ENCODE measurements at regions not wholly inside any gene's neighbourhood (a gene's known extent, or its start where the extent isn't known, plus 50 kb on each side); places are given as distances from the start of the nearest gene placed in this dataset.

GRCh38 chr16:13573903-13574302, 346.1 kb upstream of the ERCC4 start:
- Mint-ChIP-seq H3K4me1 (ENCODE audit: low read depth) (no peaks in the 10 kb centered on the region), H3K9me3 (no peaks in the 10 kb centered on the region), H3K27me3 (ENCODE audit: low read depth) (no peaks in the 10 kb centered on the region), H3K36me3 (ENCODE audit: low read depth) (no peaks in the 10 kb centered on the region), H3K4me3 (no peak overlapping the region), H3K27ac (no peak overlapping the region)
- DNase-seq, result no peak
- intact Hi-C loops (cut with micrococcal nuclease), result no loop called here
- CTCF ChIA-PET, result no interaction called here

- Mint-ChIP-seq H3K4me1 (ENCODE audit: low read depth) (no peaks in the 10 kb centered on the region), H3K9me3 (no peaks in the 10 kb centered on the region), H3K27me3 (ENCODE audit: low read depth) (no peaks in the 10 kb centered on the region), H3K36me3 (ENCODE audit: low read depth) (no peaks in the 10 kb centered on the region), H3K27ac (no peak overlapping the region), H3K4me3 (no peak overlapping the region)
- CTCF ChIA-PET, result no interaction called here
- intact Hi-C loops (cut with micrococcal nuclease), result no loop called here
- no peak for DNase-seq
Observed at GRCh38 chr16:13586051-13586450, 333.9 kb upstream of the ERCC4 start.

- Mint-ChIP-seq H3K4me1 (ENCODE audit: low read depth) (no peaks in the 10 kb centered on the region), H3K36me3 (ENCODE audit: low read depth) (no peaks in the 10 kb centered on the region), H3K4me3 (no peak overlapping the region), H3K9me3 (no peaks in the 10 kb centered on the region), H3K27me3 (ENCODE audit: low read depth) (no peaks in the 10 kb centered on the region), H3K27ac (no peak overlapping the region)
- intact Hi-C loops (cut with micrococcal nuclease), result no loop called here
- no peak for DNase-seq
- CTCF ChIA-PET, result no interaction called here
Observed at GRCh38 chr16:13587181-13587580, 332.8 kb upstream of the ERCC4 start.

GRCh38 chr16:13594823-13595222, 325.1 kb upstream of the ERCC4 start:
- Mint-ChIP-seq H3K27ac (no peak overlapping the region), H3K36me3 (ENCODE audit: low read depth) (no peaks in the 10 kb centered on the region), H3K27me3 (ENCODE audit: low read depth) (no peaks in the 10 kb centered on the region), H3K4me1 (ENCODE audit: low read depth) (no peaks in the 10 kb centered on the region), H3K9me3 (no peaks in the 10 kb centered on the region), H3K4me3 (no peak overlapping the region)
- DNase-seq, result no peak
- CTCF ChIA-PET, result no interaction called here
- intact Hi-C loops (cut with micrococcal nuclease), result no loop called here

GRCh38 chr16:13606804-13607203, 313.1 kb upstream of the ERCC4 start:
- Mint-ChIP-seq H3K9me3 (no peaks in the 10 kb centered on the region), H3K4me1 (ENCODE audit: low read depth) (no peaks in the 10 kb centered on the region), H3K36me3 (ENCODE audit: low read depth) (no peaks in the 10 kb centered on the region), H3K27me3 (ENCODE audit: low read depth) (no peaks in the 10 kb centered on the region), H3K27ac (no peak overlapping the region), H3K4me3 (no peak overlapping the region)
- CTCF ChIA-PET, result no interaction called here
- DNase-seq, result no peak
- intact Hi-C loops (cut with micrococcal nuclease), result no loop called here

GRCh38 chr16:13607289-13607688, 312.7 kb upstream of the ERCC4 start:
- Mint-ChIP-seq H3K9me3 (no peaks in the 10 kb centered on the region), H3K27me3 (ENCODE audit: low read depth) (no peaks in the 10 kb centered on the region)

GRCh38 chr16:13611596-13611995, 308.4 kb upstream of the ERCC4 start:
- Mint-ChIP-seq H3K4me1 (ENCODE audit: low read depth) (no peaks in the 10 kb centered on the region), H3K27ac (no peak overlapping the region), H3K27me3 (ENCODE audit: low read depth) (peaks cover 5% of the 10 kb centered on the region), H3K36me3 (ENCODE audit: low read depth) (no peaks in the 10 kb centered on the region), H3K9me3 (peaks cover 3% of the 10 kb centered on the region), H3K4me3 (no peak overlapping the region)
- CTCF ChIA-PET, result no interaction called here
- intact Hi-C loops (cut with micrococcal nuclease), result no loop called here
- DNase-seq, result no peak

More at GRCh38 chr16:13607289-13607688, 312.7 kb upstream of the ERCC4 start:
- Mint-ChIP-seq H3K4me3 (no peak overlapping the region), H3K4me1 (ENCODE audit: low read depth) (no peaks in the 10 kb centered on the region), H3K27ac (no peak overlapping the region), H3K36me3 (ENCODE audit: low read depth) (no peaks in the 10 kb centered on the region)
- intact Hi-C loops (cut with micrococcal nuclease), result no loop called here
- no peak for DNase-seq
- CTCF ChIA-PET, result no interaction called here

GRCh38 chr16:13612623-13613022, 307.3 kb upstream of the ERCC4 start:
- intact Hi-C loops (cut with micrococcal nuclease), result no loop called here
- Mint-ChIP-seq H3K27me3 (ENCODE audit: low read depth) (peaks cover 5% of the 10 kb centered on the region), H3K4me3 (no peak overlapping the region), H3K27ac (no peak overlapping the region), H3K9me3 (peaks cover 3% of the 10 kb centered on the region), H3K36me3 (ENCODE audit: low read depth) (no peaks in the 10 kb centered on the region), H3K4me1 (ENCODE audit: low read depth) (no peaks in the 10 kb centered on the region)
- CTCF ChIA-PET, result no interaction called here
- no peak for DNase-seq

GRCh38 chr16:13613165-13613564, 306.8 kb upstream of the ERCC4 start:
- Mint-ChIP-seq H3K27me3 (ENCODE audit: low read depth) (peaks cover 5% of the 10 kb centered on the region), H3K27ac (no peak overlapping the region)

GRCh38 chr16:13621639-13622038, 298.3 kb upstream of the ERCC4 start:
- H3K27ac Mint-ChIP-seq, result no peak overlapping the region
- H3K4me3 Mint-ChIP-seq, result no peak overlapping the region
- intact Hi-C loops (cut with micrococcal nuclease), result no loop called here
- H3K4me1 Mint-ChIP-seq (ENCODE audit: low read depth), result no peaks in the 10 kb centered on the region
- no peaks in the 10 kb centered on the region for H3K36me3 Mint-ChIP-seq (ENCODE audit: low read depth)
- no peaks in the 10 kb centered on the region for H3K9me3 Mint-ChIP-seq
- no peak for DNase-seq
- CTCF ChIA-PET, result no interaction called here
- H3K27me3 Mint-ChIP-seq (ENCODE audit: low read depth), result peaks cover 6% of the 10 kb centered on the region

More at GRCh38 chr16:13613165-13613564, 306.8 kb upstream of the ERCC4 start:
- H3K4me1 Mint-ChIP-seq (ENCODE audit: low read depth), result no peaks in the 10 kb centered on the region
- H3K9me3 Mint-ChIP-seq, result peaks cover 3% of the 10 kb centered on the region
- DNase-seq, result no peak
- CTCF ChIA-PET, result no interaction called here
- no peak overlapping the region for H3K4me3 Mint-ChIP-seq
- no peaks in the 10 kb centered on the region for H3K36me3 Mint-ChIP-seq (ENCODE audit: low read depth)
- intact Hi-C loops (cut with micrococcal nuclease), result no loop called here

- H3K27me3 Mint-ChIP-seq (ENCODE audit: low read depth), result peaks cover 6% of the 10 kb centered on the region
- no peak overlapping the region for H3K27ac Mint-ChIP-seq
Observed at GRCh38 chr16:13628156-13628555, 291.8 kb upstream of the ERCC4 start.

GRCh38 chr16:13629704-13630103, 290.2 kb upstream of the ERCC4 start:
- H3K4me1 Mint-ChIP-seq (ENCODE audit: low read depth), result no peaks in the 10 kb centered on the region
- H3K27me3 Mint-ChIP-seq (ENCODE audit: low read depth), result peaks cover 5% of the 10 kb centered on the region
- DNase-seq, result no peak
- CTCF ChIA-PET, result no interaction called here
- no peaks in the 10 kb centered on the region for H3K36me3 Mint-ChIP-seq (ENCODE audit: low read depth)
- H3K9me3 Mint-ChIP-seq, result no peaks in the 10 kb centered on the region
- H3K4me3 Mint-ChIP-seq, result no peak overlapping the region
- no peak overlapping the region for H3K27ac Mint-ChIP-seq
- intact Hi-C loops (cut with micrococcal nuclease), result no loop called here

More at GRCh38 chr16:13628156-13628555, 291.8 kb upstream of the ERCC4 start:
- no peak for DNase-seq
- Mint-ChIP-seq H3K4me3 (no peak overlapping the region), H3K36me3 (ENCODE audit: low read depth) (no peaks in the 10 kb centered on the region), H3K9me3 (no peaks in the 10 kb centered on the region), H3K4me1 (ENCODE audit: low read depth) (no peaks in the 10 kb centered on the region)
- intact Hi-C loops (cut with micrococcal nuclease), result no loop called here
- CTCF ChIA-PET, result no interaction called here

GRCh38 chr16:13630374-13630773, 289.6 kb upstream of the ERCC4 start:
- intact Hi-C loops (cut with micrococcal nuclease), result no loop called here
- DNase-seq, result no peak
- no peak overlapping the region for H3K27ac Mint-ChIP-seq
- no peaks in the 10 kb centered on the region for H3K36me3 Mint-ChIP-seq (ENCODE audit: low read depth)
- H3K4me1 Mint-ChIP-seq (ENCODE audit: low read depth), result no peaks in the 10 kb centered on the region
- CTCF ChIA-PET, result no interaction called here
- no peaks in the 10 kb centered on the region for H3K9me3 Mint-ChIP-seq
- H3K4me3 Mint-ChIP-seq, result no peak overlapping the region
- H3K27me3 Mint-ChIP-seq (ENCODE audit: low read depth), result peaks cover 3% of the 10 kb centered on the region

GRCh38 chr16:13631213-13631767, 288.7 kb upstream of the ERCC4 start:
- H3K27me3 Mint-ChIP-seq (ENCODE audit: low read depth), result peaks cover 3% of the 10 kb centered on the region
- CTCF ChIA-PET, result no interaction called here

More at GRCh38 chr16:13631213-13631767, 288.7 kb upstream of the ERCC4 start:
- no peaks in the 10 kb centered on the region for H3K4me1 Mint-ChIP-seq (ENCODE audit: low read depth)
- H3K36me3 Mint-ChIP-seq (ENCODE audit: low read depth), result no peaks in the 10 kb centered on the region
- intact Hi-C loops (cut with micrococcal nuclease), result no loop called here
- H3K9me3 Mint-ChIP-seq, result no peaks in the 10 kb centered on the region
- no peak overlapping the region for H3K27ac Mint-ChIP-seq
- no peak for DNase-seq
- no peak overlapping the region for H3K4me3 Mint-ChIP-seq
